Activated CD4-positive, alpha-beta T cell treated with anti-CD3 and anti-CD28 coated beads for 36 hours (primary cell): ENCODE measurements at regions not wholly inside any gene's neighbourhood (a gene's known extent, or its start where the extent isn't known, plus 50 kb on each side); places are given as distances from the start of the nearest gene placed in this dataset. TPM values are rescaled to one million over a fixed set of nuclear protein-coding genes. Genes with fewer than 3 reads are reported as not detected.

Source experiments
- microRNA-seq: library from miRNA; unstranded; fragments of <30 nt; microRNA quantifications from one replicate; pipeline ENCODE4 v1.2.0, GENCODE V29; 2021; ENCODE audit warnings: borderline replicate concordance

Small RNA genes lying in the stretch of these regions (microRNA-seq; reads per million reads assigned to microRNA genes)
- not detected for gene MIR550A3
